ENCODE measurements at regions not wholly inside any gene's neighbourhood (a gene's known extent, or its start where the extent isn't known, plus 50 kb on each side); places are given as distances from the start of the nearest gene placed in this dataset.

GRCh38 chr6:163930012-163930411 is 515.5 kb downstream of the QKI start:
- Histone ChIP-seq H3K27me3 (ENCODE audit: low read depth) (no peaks in the 10 kb centered on the region), H3K36me3 (no peaks in the 10 kb centered on the region), H3K27ac (replicated peaks) (no peak overlapping the region), H3K9me3 (replicated peaks) (no peaks in the 10 kb centered on the region), H3K4me3 (no peak overlapping the region), H3K4me1 (peaks cover 8% of the 10 kb centered on the region)
- TF ChIP-seq CTCF (IDR thresholded peaks at IDR 0.05; ENCODE audit: borderline replicate concordance) = no peak
- intact Hi-C loops (cut with micrococcal nuclease) = no loop called here
- no peak for DNase-seq

- Histone ChIP-seq H3K4me3 (no peak overlapping the region), H3K9me3 (replicated peaks) (no peaks in the 10 kb centered on the region), H3K36me3 (no peaks in the 10 kb centered on the region), H3K27ac (replicated peaks) (no peak overlapping the region), H3K27me3 (ENCODE audit: low read depth) (no peaks in the 10 kb centered on the region), H3K4me1 (peaks cover 6% of the 10 kb centered on the region)
- no peak for DNase-seq
- no peak for TF ChIP-seq CTCF (IDR thresholded peaks at IDR 0.05; ENCODE audit: borderline replicate concordance)
- intact Hi-C loops (cut with micrococcal nuclease) = no loop called here
Observed at GRCh38 chr6:163929538-163929937, 515.0 kb downstream of the QKI start.

- H3K9me3 ChIP-seq (replicated peaks) = no peaks in the 10 kb centered on the region
- DNase-seq = peak; percentile 53
- no peaks in the 10 kb centered on the region for H3K27me3 ChIP-seq (ENCODE audit: low read depth)
- TF ChIP-seq CTCF (IDR thresholded peaks at IDR 0.05; ENCODE audit: borderline replicate concordance) = no peak
- H3K4me3 ChIP-seq = no peak overlapping the region
- intact Hi-C loops (cut with micrococcal nuclease) = no loop called here
- H3K4me1 ChIP-seq = peaks cover 6% of the 10 kb centered on the region
- no peaks in the 10 kb centered on the region for H3K36me3 ChIP-seq
- peak overlapping the region; percentile 40 for H3K27ac ChIP-seq (replicated peaks)
Observed at GRCh38 chr6:163926642-163927041, 512.1 kb downstream of the QKI start.

- Histone ChIP-seq H3K9me3 (replicated peaks) (no peaks in the 10 kb centered on the region), H3K4me3 (no peak overlapping the region), H3K27me3 (ENCODE audit: low read depth) (no peaks in the 10 kb centered on the region), H3K36me3 (no peaks in the 10 kb centered on the region), H3K4me1 (peaks cover 6% of the 10 kb centered on the region), H3K27ac (replicated peaks) (no peak overlapping the region)
- no peak for TF ChIP-seq CTCF (IDR thresholded peaks at IDR 0.05; ENCODE audit: borderline replicate concordance)
- DNase-seq = no peak
- intact Hi-C loops (cut with micrococcal nuclease) = no loop called here
Observed at GRCh38 chr6:163925839-163926238, 511.3 kb downstream of the QKI start.

GRCh38 chr6:163923658-163924411 is 509.3 kb downstream of the QKI start:
- intact Hi-C loops (cut with micrococcal nuclease) = no loop called here
- H3K36me3 ChIP-seq = no peaks in the 10 kb centered on the region
- no peaks in the 10 kb centered on the region for H3K4me1 ChIP-seq
- no peak overlapping the region for H3K27ac ChIP-seq (replicated peaks)
- no peak for TF ChIP-seq CTCF (IDR thresholded peaks at IDR 0.05; ENCODE audit: borderline replicate concordance)
- H3K4me3 ChIP-seq = no peak overlapping the region
- H3K9me3 ChIP-seq (replicated peaks) = no peaks in the 10 kb centered on the region
- no peak for DNase-seq
- H3K27me3 ChIP-seq (ENCODE audit: low read depth) = no peaks in the 10 kb centered on the region

Measured in left ventricle myocardium inferior (tissue), 1 donor.